ENCODE measurements at regions not wholly inside any gene's neighbourhood (a gene's known extent, or its start where the extent isn't known, plus 50 kb on each side); places are given as distances from the start of the nearest gene placed in this dataset.
A peak's percentile ranks its signal among the peaks of the same experiment; 100 is the strongest.

- intact Hi-C loops (cut with micrococcal nuclease; ENCODE audit: unreplicated experiment) = no loop called here
- Histone ChIP-seq H3K79me2 (ENCODE audit: low read depth) (no peaks in the 10 kb centered on the region), H3K27me3 (ENCODE audit: insufficient read depth, low read depth) (no peaks in the 10 kb centered on the region), H3K4me2 (no peak overlapping the region), H3F3A (ENCODE audit: insufficient read depth, low read depth) (no peaks in the 10 kb centered on the region), H2AFZ (no peak overlapping the region), H3K9me2 (ENCODE audit: insufficient read depth) (no peaks in the 10 kb centered on the region), H3K36me3 (ENCODE audit: low read depth) (no peaks in the 10 kb centered on the region), H3K4me3 (no peak overlapping the region), H3K4me1 (replicated peaks; ENCODE audit: insufficient read depth) (no peaks in the 10 kb centered on the region), H3K9me3 (ENCODE audit: insufficient read depth, low read depth) (no peaks in the 10 kb centered on the region), H4K20me1 (ENCODE audit: insufficient read depth) (no peaks in the 10 kb centered on the region), H3K27ac (no peak overlapping the region)
- BruUV-seq (replicated peaks) = no TSS peak
- CTCF ChIA-PET = no interaction called here
- no peak for TF ChIP-seq CTCF (conservative IDR thresholded peaks at IDR 0.05)
- no peak for DNase-seq
- POLR2A ChIA-PET (ENCODE audit: unreplicated experiment) = no interaction called here
These were observed 189.4 kb downstream of the TMEM182 start for GRCh38 chr2:102951249-102951648.

- H3K36me3 ChIP-seq (ENCODE audit: low read depth) = no peaks in the 10 kb centered on the region
- H3F3A ChIP-seq (ENCODE audit: insufficient read depth, low read depth) = no peaks in the 10 kb centered on the region
- H3K27ac ChIP-seq = no peak overlapping the region
- H3K4me3 ChIP-seq = no peak overlapping the region
- intact Hi-C loops (cut with micrococcal nuclease; ENCODE audit: unreplicated experiment) = no loop called here
- H2AFZ ChIP-seq = no peak overlapping the region
- no peaks in the 10 kb centered on the region for H4K20me1 ChIP-seq (ENCODE audit: insufficient read depth)
- TF ChIP-seq EZH2 (IDR thresholded peaks at IDR 0.05; ENCODE audit: low read depth) = no peak
- no peak for TF ChIP-seq CTCF (conservative IDR thresholded peaks at IDR 0.05)
- ChIA-PET CTCF (no interaction called here), POLR2A (ENCODE audit: unreplicated experiment) (no interaction called here)
- H3K79me2 ChIP-seq (ENCODE audit: low read depth) = no peaks in the 10 kb centered on the region
- no peaks in the 10 kb centered on the region for H3K4me1 ChIP-seq (replicated peaks; ENCODE audit: insufficient read depth)
- no peaks in the 10 kb centered on the region for H3K9me3 ChIP-seq (ENCODE audit: insufficient read depth, low read depth)
- no TSS peak for BruUV-seq (replicated peaks)
- no peaks in the 10 kb centered on the region for H3K9me2 ChIP-seq (ENCODE audit: insufficient read depth)
- no peaks in the 10 kb centered on the region for H3K27me3 ChIP-seq (ENCODE audit: insufficient read depth, low read depth)
- peak in 1 of 2 experiments; percentile 12 for DNase-seq
- H3K4me2 ChIP-seq = no peak overlapping the region
These were observed 205.6 kb downstream of the TMEM182 start for GRCh38 chr2:102967451-102967850.

GRCh38 chr2:102968375-102968774 is 206.5 kb downstream of the TMEM182 start:
- intact Hi-C loops (cut with micrococcal nuclease; ENCODE audit: unreplicated experiment) = no loop called here

More at GRCh38 chr2:102968375-102968774, 206.5 kb downstream of the TMEM182 start:
- TF ChIP-seq CTCF (conservative IDR thresholded peaks at IDR 0.05) (no peak), EZH2 (IDR thresholded peaks at IDR 0.05; ENCODE audit: low read depth) (no peak)
- Histone ChIP-seq H3K79me2 (ENCODE audit: low read depth) (no peaks in the 10 kb centered on the region), H3K9me2 (ENCODE audit: insufficient read depth) (no peaks in the 10 kb centered on the region), H3K4me2 (no peak overlapping the region), H3K4me3 (no peak overlapping the region), H3K9me3 (ENCODE audit: insufficient read depth, low read depth) (no peaks in the 10 kb centered on the region), H4K20me1 (ENCODE audit: insufficient read depth) (no peaks in the 10 kb centered on the region), H3K4me1 (replicated peaks; ENCODE audit: insufficient read depth) (no peaks in the 10 kb centered on the region), H3K27ac (no peak overlapping the region), H2AFZ (no peak overlapping the region), H3K27me3 (ENCODE audit: insufficient read depth, low read depth) (no peaks in the 10 kb centered on the region), H3F3A (ENCODE audit: insufficient read depth, low read depth) (no peaks in the 10 kb centered on the region), H3K36me3 (ENCODE audit: low read depth) (no peaks in the 10 kb centered on the region)
- POLR2A ChIA-PET (ENCODE audit: unreplicated experiment) = no interaction called here
- CTCF ChIA-PET = no interaction called here
- BruUV-seq (replicated peaks) = no TSS peak
- DNase-seq = no peak
